Keratinocyte (primary cell): ENCODE measurements at regions not wholly inside any gene's neighbourhood (a gene's known extent, or its start where the extent isn't known, plus 50 kb on each side); places are given as distances from the start of the nearest gene placed in this dataset.

Experiments
- DNase-seq: peaks from one replicate; pipeline ENCODE4 v3.0.0-alpha.2; 2011; ENCODE audit warnings: low read depth, missing footprints, low spot score
- FAIRE-seq: peaks from 2 replicates; lab custom pipeline; 2011; peaks lifted over from hg19 to GRCh38; lab: Jason Lieb, UNC
- H2AFZ ChIP-seq: 2 replicates; pipeline ENCODE4 v1.6.0; 2012; ENCODE audit warnings: low read length, control low read depth, inconsistent platforms; ENCODE audit not compliant: control insufficient read depth
- H3K27ac ChIP-seq: 2 replicates; pipeline ENCODE4 v1.5.1; 2011; ENCODE audit warnings: low read length; ENCODE audit not compliant: control insufficient read depth, insufficient read depth
- H3K27me3 ChIP-seq: 3 replicates; pipeline ENCODE4 v1.6.0; 2011; ENCODE audit warnings: low read length; ENCODE audit not compliant: control insufficient read depth, insufficient read depth; ENCODE audit errors: extremely low read depth
- H3K36me3 ChIP-seq, 2 experiments: 2 replicates in 1 of 2; 3 replicates in 1 of 2; pipeline ENCODE4 v1.5.1; 2011; ENCODE audit warnings: low read length in 2 of 2, mild to moderate bottlenecking in 1 of 2; ENCODE audit not compliant: control insufficient read depth in 2 of 2, insufficient read depth in 2 of 2; ENCODE audit errors: extremely low read depth in 1 of 2
- H3K4me1 ChIP-seq: 3 replicates; pipeline ENCODE4 v1.5.1; 2011; ENCODE audit warnings: low read length; ENCODE audit not compliant: control insufficient read depth, insufficient read depth; ENCODE audit errors: extremely low read depth
- H3K4me2 ChIP-seq: 3 replicates; pipeline ENCODE4 v1.6.0; 2011; ENCODE audit warnings: low read depth, low read length; ENCODE audit not compliant: control insufficient read depth, insufficient read depth; ENCODE audit errors: extremely low read depth
- H3K4me3 ChIP-seq, 3 experiments: fragments of 200-600 bp in 1 of 3; sonication (generic) in 1 of 3; 2 replicates in 2 of 3; 3 replicates in 1 of 3; pipeline ENCODE4 v1.5.1; 2011 to 2016; ENCODE audit warnings: low read length in 3 of 3, mild to moderate bottlenecking in 3 of 3, control low read depth in 2 of 3, inconsistent platforms in 1 of 3, low read depth in 1 of 3, mixed read lengths in 1 of 3, mixed run types in 1 of 3, moderate library complexity in 1 of 3; ENCODE audit not compliant: control insufficient read depth in 2 of 3, insufficient read depth in 2 of 3; ENCODE audit errors: extremely low read depth in 1 of 3
- H3K79me2 ChIP-seq: 2 replicates; pipeline ENCODE4 v1.6.0; 2012; ENCODE audit warnings: low read length; ENCODE audit not compliant: control insufficient read depth, insufficient read depth
- H3K9ac ChIP-seq: 3 replicates; pipeline ENCODE4 v1.6.0; 2011; ENCODE audit warnings: low read length; ENCODE audit not compliant: control insufficient read depth, insufficient read depth; ENCODE audit errors: extremely low read depth
- H3K9me1 ChIP-seq: 3 replicates; pipeline ENCODE4 v1.6.0; 2011; ENCODE audit warnings: low read length; ENCODE audit not compliant: control insufficient read depth, insufficient read depth; ENCODE audit errors: extremely low read depth
- H3K9me3 ChIP-seq: 2 replicates; pipeline ENCODE4 v1.5.1; 2012; ENCODE audit warnings: low read depth, low read length; ENCODE audit not compliant: control insufficient read depth
- H4K20me1 ChIP-seq: 3 replicates; pipeline ENCODE4 v1.6.0; 2011; ENCODE audit warnings: low read length; ENCODE audit not compliant: control insufficient read depth, insufficient read depth; ENCODE audit errors: extremely low read depth
- CTCF ChIP-seq, 3 experiments: IDR thresholded peaks in 1 of 3; conservative IDR thresholded peaks in 1 of 3; optimal IDR thresholded peaks in 1 of 3; 2 replicates in 2 of 3; 3 replicates in 1 of 3; pipeline versions ENCODE3 to v1.5.1; 2011; ENCODE audit warnings: low read length in 3 of 3, mild to moderate bottlenecking in 3 of 3, moderate library complexity in 2 of 3, control low read depth in 1 of 3, inconsistent platforms in 1 of 3; ENCODE audit not compliant: insufficient read depth in 2 of 3; ENCODE audit errors: extremely low read depth in 1 of 3
- EZH2 ChIP-seq: IDR thresholded peaks from one replicate; pipeline ENCODE4 v1.6.1; 2012; ENCODE audit warnings: inconsistent platforms, mild to moderate bottlenecking, low read length, moderate library complexity
- dilution Hi-C: fragments of 300-500 bp; cut with MboI; formaldehyde crosslinking; loops from one replicate; pipeline ENCODE4 v1.7.0; 2020; ENCODE audit warnings: low sequenced_read_pairs; ENCODE audit not compliant: extremely low pct_ligation_motif_present

GRCh38 chr7:51482976-51483375 is 166.4 kb upstream of the COBL start:
- Histone ChIP-seq H2AFZ (no peak overlapping the region), H3K9me1 (no peaks in the 10 kb centered on the region), H3K4me3 (no peak overlapping the region), H3K79me2 (no peaks in the 10 kb centered on the region), H3K9me3 (no peaks in the 10 kb centered on the region), H3K27ac (no peak overlapping the region), H3K36me3 (no peaks in the 10 kb centered on the region), H3K4me2 (no peak overlapping the region), H3K9ac (no peak overlapping the region), H3K4me1 (no peaks in the 10 kb centered on the region), H4K20me1 (no peaks in the 10 kb centered on the region), H3K27me3 (no peaks in the 10 kb centered on the region)
- FAIRE-seq (no peak), DNase-seq (no peak)
- dilution Hi-C loops = no loop called here
- TF ChIP-seq EZH2 (no peak), CTCF (optimal IDR thresholded peaks at IDR 0.05 in 1 of 3, IDR thresholded peaks at IDR 0.05 in 1 of 3, conservative IDR thresholded peaks at IDR 0.05 in 1 of 3; ENCODE audit: extremely low read depth in 1 of 3, insufficient read depth in 2 of 3, low read length in 3 of 3) (no peak)

DNA sequence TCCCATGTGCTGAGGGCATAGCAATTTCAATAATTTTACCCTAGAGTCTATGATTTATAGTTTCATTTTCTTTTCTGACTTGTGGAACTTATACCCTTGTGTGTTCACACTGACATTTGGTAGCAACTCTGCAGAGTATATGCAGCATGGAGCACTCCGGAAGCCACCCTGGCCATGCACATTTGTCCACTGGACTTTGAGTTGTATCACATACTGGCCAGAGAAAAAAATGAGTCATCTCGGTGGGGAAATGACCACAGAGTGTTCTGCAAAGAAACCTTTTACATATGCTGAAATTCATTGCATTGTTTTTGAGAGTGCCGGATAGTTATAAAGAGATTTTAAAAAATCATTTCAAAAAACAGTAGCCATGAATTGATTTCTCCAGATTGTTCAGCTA is 164.8 kb upstream of the COBL start:
- Histone ChIP-seq H3K4me3 (no peak overlapping the region), H3K9me3 (peaks cover 6% of the 10 kb centered on the region), H2AFZ (no peak overlapping the region), H3K4me1 (no peaks in the 10 kb centered on the region), H3K27ac (no peak overlapping the region), H3K9ac (no peak overlapping the region), H4K20me1 (no peaks in the 10 kb centered on the region), H3K9me1 (no peaks in the 10 kb centered on the region), H3K36me3 (no peaks in the 10 kb centered on the region), H3K4me2 (no peak overlapping the region), H3K79me2 (no peaks in the 10 kb centered on the region), H3K27me3 (no peaks in the 10 kb centered on the region)
- no peak for FAIRE-seq
- TF ChIP-seq CTCF (optimal IDR thresholded peaks at IDR 0.05 in 1 of 3, IDR thresholded peaks at IDR 0.05 in 1 of 3, conservative IDR thresholded peaks at IDR 0.05 in 1 of 3; ENCODE audit: extremely low read depth in 1 of 3, insufficient read depth in 2 of 3, low read length in 3 of 3) (no peak), EZH2 (no peak)
- dilution Hi-C loops = no loop called here
- DNase-seq = no peak
